Right hindlimb (tissue), 1 donor: ENCODE measurements at regions not wholly inside any gene's neighbourhood (a gene's known extent, or its start where the extent isn't known, plus 50 kb on each side); places are given as distances from the start of the nearest gene placed in this dataset.

Source experiments
- DNase-seq: peaks from one replicate; pipeline ENCODE4 v3.0.0-alpha.2; 2018

DNA sequence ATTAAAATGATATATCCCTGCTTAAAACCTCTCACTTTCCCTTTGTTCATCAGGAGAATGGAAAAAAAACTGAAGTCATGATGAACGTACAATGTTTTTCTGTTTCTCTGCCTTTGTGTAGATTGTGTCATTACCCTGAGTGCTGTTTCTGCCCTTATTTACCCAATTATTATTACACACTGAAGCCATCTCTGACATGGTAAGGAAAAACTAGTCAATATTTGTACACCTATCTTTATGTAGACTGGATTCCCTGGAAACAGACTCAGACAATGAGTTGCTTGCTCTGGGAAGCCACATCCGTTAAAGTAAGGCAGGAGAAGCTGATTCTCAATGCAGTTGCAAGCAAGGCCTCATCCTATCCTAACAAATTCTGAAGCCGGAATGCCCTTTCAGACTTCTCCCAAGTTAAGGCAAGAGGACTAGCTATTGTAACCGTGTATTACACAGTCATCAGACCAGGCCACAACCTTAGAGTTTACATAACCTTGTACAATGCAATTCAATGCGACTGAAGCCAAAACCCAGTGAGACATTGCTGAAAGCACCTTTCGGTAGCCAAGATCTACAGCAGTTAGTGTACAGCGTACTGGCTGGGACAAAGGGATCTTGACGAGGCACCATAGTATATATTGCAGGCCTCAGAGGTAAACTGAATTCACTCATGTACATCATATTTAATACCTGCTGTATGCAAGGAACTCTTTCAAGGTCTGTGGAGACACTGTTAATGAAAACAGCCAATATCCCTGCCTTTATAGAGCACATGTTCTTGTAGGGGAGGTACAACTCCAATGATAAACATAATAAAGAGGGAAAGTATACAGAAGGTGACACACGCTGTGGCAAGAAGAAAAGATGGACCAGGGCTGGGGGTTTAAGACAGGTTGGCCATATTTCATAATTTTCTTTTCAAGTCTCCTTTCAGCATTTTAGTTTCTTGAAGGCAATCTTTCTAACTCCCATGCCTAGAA is 1040.8 kb upstream of the SEMA6D start:
- no peak for DNase-seq

DNA sequence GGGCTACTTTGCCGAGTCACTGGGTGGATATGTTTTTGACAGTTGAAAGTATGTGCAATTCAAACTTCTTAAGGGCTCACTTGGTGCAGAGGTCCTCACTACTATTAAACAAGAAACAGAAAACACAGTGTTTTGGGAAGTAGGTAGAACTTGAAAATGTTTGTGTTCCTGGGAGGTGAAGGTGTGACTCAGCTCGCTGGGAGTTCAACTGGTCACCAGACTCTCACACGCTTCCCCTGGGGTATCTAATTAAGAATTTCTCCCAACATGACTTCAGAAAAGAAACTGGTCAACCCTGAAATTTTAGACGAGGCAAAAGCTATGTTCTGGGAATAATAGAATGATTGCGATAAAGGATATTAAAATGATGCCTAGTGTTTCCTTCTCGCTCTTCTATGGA is 1039.8 kb upstream of the SEMA6D start:
- no peak for DNase-seq

DNA sequence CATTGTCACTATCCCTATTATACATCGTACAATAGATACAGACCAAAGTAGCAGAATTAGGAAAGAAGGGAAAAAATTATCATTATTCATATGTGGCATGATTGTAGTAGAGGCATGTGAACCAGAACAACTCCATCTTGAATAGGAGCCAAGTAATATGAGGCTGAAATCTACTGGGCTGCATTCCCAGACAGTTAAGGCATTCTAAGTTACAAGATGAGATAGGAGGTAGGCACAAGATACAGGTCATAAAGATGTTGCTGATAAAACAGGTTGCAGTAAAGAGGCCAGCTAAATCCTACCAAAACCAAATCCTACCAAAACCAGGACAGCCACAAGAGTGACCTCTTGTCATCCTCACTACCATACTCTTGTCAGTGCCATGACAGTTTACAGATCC is 1035.4 kb upstream of the SEMA6D start:
- DNase-seq = no peak

DNA sequence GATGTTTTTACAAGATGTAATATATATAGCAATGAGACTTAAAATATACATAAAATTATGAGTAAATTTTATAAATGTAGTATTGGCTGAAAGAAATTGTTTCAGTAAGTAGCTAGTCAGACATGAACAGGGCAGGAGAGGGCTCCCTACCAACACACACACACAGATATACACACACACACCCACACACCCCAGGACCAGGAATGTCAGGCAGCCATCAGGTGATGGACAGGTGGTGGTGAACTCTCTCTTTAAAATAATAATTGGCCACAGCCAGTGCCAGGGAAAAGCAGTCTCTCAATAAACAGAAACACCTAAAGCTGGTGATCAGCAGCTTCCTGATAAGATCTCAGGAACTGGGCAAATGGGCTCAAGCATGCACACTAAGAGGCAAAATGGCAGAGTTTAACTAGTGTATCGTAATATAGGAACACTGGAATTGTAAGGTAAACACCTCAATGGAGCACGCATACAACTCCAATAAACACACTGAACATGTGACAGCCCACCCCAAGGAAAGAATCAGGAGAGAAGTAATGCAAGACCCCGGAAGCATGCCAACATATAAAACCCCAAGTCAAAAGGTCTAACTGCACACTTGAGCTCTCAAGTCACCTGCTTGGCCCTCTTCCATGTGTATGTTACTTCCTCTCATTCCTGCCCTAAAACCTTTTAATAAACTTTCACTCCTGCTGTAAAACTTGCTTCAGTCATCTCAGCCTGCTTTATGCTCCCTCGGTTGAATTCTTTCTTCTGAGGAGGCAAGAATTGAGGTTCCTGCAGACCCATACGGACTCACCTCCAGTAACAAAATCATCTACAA is 1034.1 kb upstream of the SEMA6D start:
- DNase-seq = no peak

GRCh38 chr15:46685096-46685495 is 1032.2 kb upstream of the SEMA6D start:
- DNase-seq = no peak

- no peak for DNase-seq
Observed at GRCh38 chr15:46685681-46686080, 1031.6 kb upstream of the SEMA6D start.

- no peak for DNase-seq
Observed at GRCh38 chr15:46696281-46696680, 1021.0 kb upstream of the SEMA6D start.

- DNase-seq = no peak
Observed at GRCh38 chr15:46701346-46701745, 1016.0 kb upstream of the SEMA6D start.

DNA sequence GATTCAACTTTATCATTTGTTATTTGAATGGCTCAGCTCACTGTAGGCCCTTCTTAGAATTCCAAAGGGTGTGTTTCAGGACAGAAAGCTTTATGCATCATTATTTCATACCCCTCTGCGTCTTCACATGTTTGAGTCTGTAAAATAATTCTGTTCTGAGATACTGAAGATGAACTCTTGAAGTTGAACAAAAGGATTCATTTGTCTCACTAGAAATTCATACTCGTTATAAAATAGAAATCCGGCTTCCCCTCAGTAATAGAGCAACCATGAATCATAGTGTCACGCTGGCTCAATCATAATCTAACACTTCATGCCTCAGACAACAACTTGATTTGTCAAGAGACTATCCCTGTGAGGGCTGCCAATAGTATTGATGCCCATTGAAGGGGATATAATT is 1015.4 kb upstream of the SEMA6D start:
- no peak for DNase-seq

GRCh38 chr15:46703020-46703861 is 1014.1 kb upstream of the SEMA6D start:
- no peak for DNase-seq

- DNase-seq = no peak
Observed at GRCh38 chr15:46703871-46704637, 1013.3 kb upstream of the SEMA6D start.

GRCh38 chr15:46707452-46707851 is 1009.9 kb upstream of the SEMA6D start:
- DNase-seq = no peak

- no peak for DNase-seq
Observed at GRCh38 chr15:46708226-46708625, 1009.1 kb upstream of the SEMA6D start.

DNA sequence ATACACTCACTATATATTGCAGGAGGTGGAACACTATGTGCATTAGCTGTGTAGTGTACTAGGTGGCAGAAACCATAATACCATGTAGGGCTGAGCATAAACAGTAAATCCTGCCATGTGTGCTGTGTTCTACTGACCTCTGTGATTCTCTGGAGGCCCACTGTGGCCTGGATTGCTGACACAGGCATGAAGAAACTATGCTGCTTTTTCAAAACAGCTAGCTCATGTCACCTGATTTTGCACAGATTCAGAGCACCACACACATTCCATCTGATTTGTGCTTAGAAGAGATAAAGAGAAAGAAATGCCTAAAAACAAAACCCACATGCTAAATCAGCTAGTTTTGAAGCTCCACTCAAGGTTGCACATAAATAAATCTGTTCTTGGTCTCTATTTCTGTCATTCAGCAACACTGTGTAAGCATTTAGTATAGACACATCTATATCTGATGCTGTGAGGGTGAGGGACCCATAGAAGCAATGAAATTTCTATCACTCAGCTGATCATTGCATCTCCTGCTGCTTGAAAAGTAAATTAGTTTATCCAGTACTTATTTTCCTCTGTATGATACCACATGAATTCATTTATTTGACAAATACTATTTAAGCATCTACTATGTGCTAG is 1007.7 kb upstream of the SEMA6D start:
- DNase-seq = no peak

- no peak for DNase-seq
Observed at GRCh38 chr15:46710401-46710960, 1006.8 kb upstream of the SEMA6D start.

DNA sequence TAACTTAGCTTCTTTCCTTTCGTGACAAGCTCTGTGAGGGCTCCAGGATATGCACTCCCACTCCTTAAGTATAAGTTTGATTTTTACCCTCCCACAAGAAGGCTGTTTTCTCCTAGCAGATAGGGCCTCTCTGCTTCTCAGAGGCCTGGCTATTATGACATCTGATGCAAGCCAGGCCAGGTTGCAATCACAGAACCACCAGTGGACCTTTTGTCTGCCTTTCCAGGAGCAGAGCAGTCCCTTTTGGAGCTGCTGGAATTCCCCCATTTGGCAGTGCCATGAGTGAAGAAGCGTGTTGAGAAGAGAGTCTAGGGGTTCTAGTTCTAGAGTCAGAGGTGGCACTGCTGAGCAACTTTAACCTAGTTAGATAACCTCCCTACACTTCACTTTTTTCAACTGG is 1004.3 kb upstream of the SEMA6D start:
- no peak for DNase-seq

DNA sequence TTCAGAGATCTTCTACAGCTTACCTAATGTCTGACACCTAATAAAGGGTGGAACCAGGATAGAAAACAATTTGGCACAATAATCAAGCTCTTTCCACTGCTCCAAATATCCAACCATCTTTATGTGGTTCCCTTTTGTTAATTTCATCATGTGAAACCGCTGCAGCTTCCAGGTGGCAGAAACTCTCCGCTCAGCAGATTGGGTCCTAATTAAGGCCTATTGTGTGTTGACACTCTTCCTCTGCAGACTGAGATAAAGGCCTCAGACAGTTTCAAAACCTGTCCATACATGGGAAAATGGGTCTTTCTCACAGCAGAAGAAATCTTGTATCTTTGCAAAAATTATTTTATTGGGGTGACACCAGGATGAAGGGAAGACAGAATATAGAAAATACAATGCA is 1002.4 kb upstream of the SEMA6D start:
- no peak for DNase-seq

DNA sequence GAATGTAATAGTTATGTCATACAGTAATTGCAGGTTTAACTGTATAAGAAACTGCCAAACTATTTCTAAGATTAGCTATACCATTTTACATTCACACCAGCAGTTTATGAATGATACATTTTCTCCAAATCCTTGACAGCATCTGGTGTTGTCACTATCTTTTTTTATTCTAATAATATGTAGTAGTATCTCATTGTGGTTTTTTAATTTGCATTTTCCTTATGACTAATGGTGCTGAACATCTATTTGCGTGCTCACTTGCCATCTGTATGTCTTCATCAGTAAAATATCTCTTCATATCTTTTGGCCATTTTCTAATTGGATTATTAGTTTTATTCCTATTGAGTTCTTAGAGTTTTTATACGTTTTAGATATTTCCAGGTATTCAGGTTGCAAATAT is 994.0 kb upstream of the SEMA6D start:
- no peak for DNase-seq

DNA sequence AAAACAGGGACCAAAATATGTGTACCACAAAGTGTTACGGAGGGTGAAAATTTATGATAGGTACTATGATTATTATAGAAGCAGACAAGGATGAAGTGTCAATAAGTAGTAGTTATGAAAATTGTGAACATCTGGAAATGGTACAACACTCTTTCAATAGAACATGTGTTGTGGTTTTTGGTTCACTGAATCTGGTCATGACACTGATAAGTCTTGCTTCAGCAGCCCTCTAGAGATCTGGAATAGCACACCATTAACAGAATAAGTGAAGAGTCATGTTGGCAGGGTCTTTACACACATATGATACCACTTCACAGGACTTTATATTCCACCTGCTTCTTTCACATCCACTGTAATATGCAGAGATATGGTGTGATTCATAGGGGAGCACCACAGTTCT is 985.2 kb upstream of the SEMA6D start:
- DNase-seq = no peak

DNA sequence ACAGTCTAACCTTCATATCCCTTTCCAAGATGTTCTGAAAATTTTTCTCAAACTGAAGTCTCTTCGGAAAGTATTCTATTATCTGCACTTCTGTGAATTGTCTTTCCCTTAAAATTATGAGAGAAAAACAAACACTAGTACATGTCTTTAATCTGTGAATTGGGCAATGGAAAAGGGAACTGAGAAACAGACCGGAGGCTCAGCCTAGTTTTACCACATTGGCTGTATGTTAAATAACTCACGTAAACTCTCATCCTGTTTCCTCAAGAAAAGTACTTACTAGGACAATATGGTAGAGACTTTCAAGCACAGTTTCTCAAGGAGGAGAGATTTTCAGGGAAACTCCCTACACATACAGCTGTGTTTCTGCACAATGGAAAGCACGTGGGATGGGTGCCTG is 982.2 kb upstream of the SEMA6D start:
- no peak for DNase-seq

DNA sequence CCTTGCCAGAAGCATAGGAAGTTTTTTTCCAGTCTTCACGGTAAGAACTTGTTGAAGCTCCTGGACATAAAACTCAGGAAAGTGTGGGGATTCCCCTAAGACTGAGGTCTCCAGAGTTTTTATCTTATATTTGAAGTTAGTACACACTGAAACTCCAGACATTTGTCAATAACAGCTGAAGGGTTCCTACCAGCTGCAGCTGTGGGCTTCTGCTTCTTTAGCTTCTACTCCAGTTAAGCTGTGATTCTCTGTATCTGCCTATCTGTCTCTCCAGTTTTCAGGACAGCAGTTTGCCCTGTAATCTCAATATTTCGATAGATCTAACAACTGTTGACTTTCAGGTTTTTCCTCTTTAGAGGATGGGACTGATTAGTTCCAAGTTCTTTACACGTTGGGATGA is 966.0 kb upstream of the SEMA6D start:
- DNase-seq = no peak
